NT2/D1 (cell line): ENCODE measurements at regions not wholly inside any gene's neighbourhood (a gene's known extent, or its start where the extent isn't known, plus 50 kb on each side); places are given as distances from the start of the nearest gene placed in this dataset.

ENCODE experiments used
- YY1 ChIP-seq: IDR thresholded peaks from 2 replicates; pipeline ENCODE4 v1.6.1; 2011; ENCODE audit not compliant: insufficient read length, insufficient read depth
- ZNF274 ChIP-seq: IDR thresholded peaks from 2 replicates; pipeline ENCODE4 v1.6.1; 2011; ENCODE audit warnings: mild to moderate bottlenecking, low read depth, low read length

GRCh38 chr2:215884451-215885087 is 128.8 kb downstream of the MREG start:
- TF ChIP-seq YY1 (no peak), ZNF274 (no peak)
